ENCODE measurements at regions not wholly inside any gene's neighbourhood (a gene's known extent, or its start where the extent isn't known, plus 50 kb on each side); places are given as distances from the start of the nearest gene placed in this dataset.
A peak's percentile ranks its signal among the peaks of the same experiment; 100 is the strongest.

GRCh38 chr12:118714051-118714460 lies 267.3 kb upstream of the SRRM4 start:
- ChIA-PET POLR2A (no interaction called here), CTCF (no interaction called here)
- Histone ChIP-seq H3K4me3 (ENCODE audit: low read depth, low read length) (no peak overlapping the region), H3K27me3 (ENCODE audit: control insufficient read depth, insufficient read depth, low read length) (no peaks in the 10 kb centered on the region), H3K9me3 (ENCODE audit: control insufficient read depth, insufficient read depth, low read length) (peaks cover 23% of the 10 kb centered on the region), H3K27ac (ENCODE audit: low read depth, low read length) (no peak overlapping the region)
- DNase-seq (ENCODE audit: low read depth, low spot score) = no peak
- TF ChIP-seq, protein P1, sequence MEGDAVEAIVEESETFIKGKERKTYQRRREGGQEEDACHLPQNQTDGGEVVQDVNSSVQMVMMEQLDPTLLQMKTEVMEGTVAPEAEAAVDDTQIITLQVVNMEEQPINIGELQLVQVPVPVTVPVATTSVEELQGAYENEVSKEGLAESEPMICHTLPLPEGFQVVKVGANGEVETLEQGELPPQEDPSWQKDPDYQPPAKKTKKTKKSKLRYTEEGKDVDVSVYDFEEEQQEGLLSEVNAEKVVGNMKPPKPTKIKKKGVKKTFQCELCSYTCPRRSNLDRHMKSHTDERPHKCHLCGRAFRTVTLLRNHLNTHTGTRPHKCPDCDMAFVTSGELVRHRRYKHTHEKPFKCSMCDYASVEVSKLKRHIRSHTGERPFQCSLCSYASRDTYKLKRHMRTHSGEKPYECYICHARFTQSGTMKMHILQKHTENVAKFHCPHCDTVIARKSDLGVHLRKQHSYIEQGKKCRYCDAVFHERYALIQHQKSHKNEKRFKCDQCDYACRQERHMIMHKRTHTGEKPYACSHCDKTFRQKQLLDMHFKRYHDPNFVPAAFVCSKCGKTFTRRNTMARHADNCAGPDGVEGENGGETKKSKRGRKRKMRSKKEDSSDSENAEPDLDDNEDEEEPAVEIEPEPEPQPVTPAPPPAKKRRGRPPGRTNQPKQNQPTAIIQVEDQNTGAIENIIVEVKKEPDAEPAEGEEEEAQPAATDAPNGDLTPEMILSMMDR (IDR thresholded peaks at IDR 0.05; ENCODE audit: low read depth, low read length) = 0 out of 2 replicates have a peak, but pooled peaks have one; percentile 5

DNA sequence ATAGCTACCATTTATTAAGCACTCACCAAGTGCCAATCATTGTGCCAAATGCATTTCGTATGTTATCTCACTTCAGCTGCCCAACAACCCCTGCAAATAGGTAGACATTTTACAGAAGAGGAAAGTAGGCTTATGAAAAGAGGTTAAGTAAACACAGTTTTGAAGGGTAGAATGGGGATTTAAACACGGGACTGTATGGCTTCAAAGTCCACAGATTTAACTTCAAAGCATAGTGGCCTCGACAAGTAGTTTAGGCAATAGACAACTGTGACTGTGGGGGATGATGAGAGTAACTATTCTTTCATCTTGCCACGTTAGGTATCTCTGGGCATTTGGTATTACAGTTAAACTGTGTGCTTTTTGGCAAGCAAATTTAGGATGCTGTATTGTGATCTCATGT lies 266.8 kb upstream of the SRRM4 start:
- TF ChIP-seq, protein P1 (IDR thresholded peaks at IDR 0.05; ENCODE audit: low read depth, low read length) = no peak
- no peak for DNase-seq (ENCODE audit: low read depth, low spot score)
- H3K27me3 ChIP-seq (ENCODE audit: control insufficient read depth, insufficient read depth, low read length) = no peaks in the 10 kb centered on the region
- ChIA-PET CTCF (no interaction called here), POLR2A (no interaction called here)
- no peak overlapping the region for H3K4me3 ChIP-seq (ENCODE audit: low read depth, low read length)
- peaks cover 24% of the 10 kb centered on the region; the same call in 1 of the 2 replicates for H3K9me3 ChIP-seq (ENCODE audit: control insufficient read depth, insufficient read depth, low read length)
- no peak overlapping the region for H3K27ac ChIP-seq (ENCODE audit: low read depth, low read length)

GRCh38 chr12:118715647-118716046 lies 265.7 kb upstream of the SRRM4 start:
- no peak overlapping the region for H3K27ac ChIP-seq (ENCODE audit: low read depth, low read length)
- ChIA-PET POLR2A (no interaction called here), CTCF (no interaction called here)
- no peaks in the 10 kb centered on the region for H3K27me3 ChIP-seq (ENCODE audit: control insufficient read depth, insufficient read depth, low read length)
- DNase-seq (ENCODE audit: low read depth, low spot score) = no peak
- no peak overlapping the region for H3K4me3 ChIP-seq (ENCODE audit: low read depth, low read length)
- TF ChIP-seq, protein P1 (IDR thresholded peaks at IDR 0.05; ENCODE audit: low read depth, low read length) = no peak
- peaks cover 24% of the 10 kb centered on the region; the same call in 1 of the 2 replicates for H3K9me3 ChIP-seq (ENCODE audit: control insufficient read depth, insufficient read depth, low read length)

DNA sequence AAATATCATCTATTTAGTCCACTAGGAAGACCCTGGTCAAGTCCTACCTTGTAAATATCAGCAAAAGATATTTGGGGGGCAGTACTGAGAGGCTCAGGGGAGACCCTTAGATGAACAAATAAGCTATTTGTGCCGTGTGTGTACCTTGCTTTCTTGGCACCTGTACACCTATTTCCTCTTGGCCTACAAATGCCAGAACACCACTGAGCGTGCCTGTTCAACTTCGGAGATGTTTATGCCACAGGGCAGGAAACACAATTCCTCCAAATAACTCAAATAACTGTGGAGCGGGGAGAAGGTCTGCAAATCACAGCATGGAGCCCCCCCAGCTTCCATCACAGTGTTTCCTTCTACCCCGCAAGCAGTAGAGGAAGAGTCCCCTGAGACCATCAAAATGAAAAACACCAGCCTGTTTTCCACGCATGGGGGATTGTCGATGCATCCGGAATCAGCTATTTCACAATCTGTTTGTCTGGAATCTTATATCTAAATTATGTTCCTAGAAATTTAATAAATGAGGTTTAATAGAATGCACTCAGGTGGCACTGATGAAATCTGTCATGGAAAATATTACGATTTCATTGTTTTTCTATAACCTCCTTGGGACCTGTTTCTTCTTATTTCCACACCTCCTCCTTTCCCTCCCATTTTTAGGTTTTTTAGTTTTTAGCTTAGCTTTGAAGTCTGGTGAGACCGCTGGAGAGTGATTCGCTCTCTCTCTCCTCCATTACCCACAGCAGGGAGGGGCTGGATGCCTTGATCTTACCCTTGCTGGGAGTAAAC lies 254.0 kb upstream of the SRRM4 start:
- H3K27ac ChIP-seq (ENCODE audit: low read depth, low read length) = no peak overlapping the region
- TF ChIP-seq, protein P1 (IDR thresholded peaks at IDR 0.05; ENCODE audit: low read depth, low read length) = no peak
- CTCF ChIA-PET = no interaction called here

DNA sequence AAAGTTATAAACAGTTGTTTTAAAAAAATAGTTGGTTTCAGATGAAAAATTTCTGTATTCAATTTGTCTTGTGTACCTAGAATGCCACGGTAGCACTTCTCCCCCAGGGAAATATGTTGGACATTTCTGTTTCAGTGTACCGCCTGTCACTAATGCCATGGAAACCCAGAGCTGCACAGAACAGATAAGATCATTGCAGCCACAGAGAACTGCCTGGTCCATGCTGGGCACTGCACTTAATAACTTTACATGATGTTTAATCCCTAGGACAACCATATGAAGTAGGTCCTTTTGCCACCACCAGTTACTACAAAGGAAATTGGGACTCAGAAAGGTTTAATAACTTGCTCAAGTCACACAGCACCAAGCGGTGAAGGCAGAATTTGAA lies 253.4 kb upstream of the SRRM4 start:
- no peak for DNase-seq (ENCODE audit: low read depth, low spot score)
- no peaks in the 10 kb centered on the region for H3K27me3 ChIP-seq (ENCODE audit: control insufficient read depth, insufficient read depth, low read length)
- TF ChIP-seq, protein P1 (IDR thresholded peaks at IDR 0.05; ENCODE audit: low read depth, low read length) = no peak
- H3K27ac ChIP-seq (ENCODE audit: low read depth, low read length) = no peak overlapping the region
- H3K9me3 ChIP-seq (ENCODE audit: control insufficient read depth, insufficient read depth, low read length) = peaks cover 44% of the 10 kb centered on the region
- ChIA-PET POLR2A (no interaction called here), CTCF (no interaction called here)
- no peak overlapping the region for H3K4me3 ChIP-seq (ENCODE audit: low read depth, low read length)

More for the DNA sequence above, 254.0 kb upstream of the SRRM4 start:
- Histone ChIP-seq H3K9me3 (ENCODE audit: control insufficient read depth, insufficient read depth, low read length) (peaks cover 40% of the 10 kb centered on the region), H3K27me3 (ENCODE audit: control insufficient read depth, insufficient read depth, low read length) (no peaks in the 10 kb centered on the region), H3K4me3 (ENCODE audit: low read depth, low read length) (no peak overlapping the region)
- no peak for DNase-seq (ENCODE audit: low read depth, low spot score)
- POLR2A ChIA-PET = no interaction called here
